NCI-H2196 treated with DMSO at 0.1 percent for 48 hours (cell line): ENCODE measurements at regions not wholly inside any gene's neighbourhood (a gene's known extent, or its start where the extent isn't known, plus 50 kb on each side); places are given as distances from the start of the nearest gene placed in this dataset.

ENCODE experiments used
- DNase-seq: peaks from one replicate; lab custom pipeline; 2025; ENCODE audit not compliant: unreplicated experiment; lab: John Stamatoyannopoulos, UW

DNA sequence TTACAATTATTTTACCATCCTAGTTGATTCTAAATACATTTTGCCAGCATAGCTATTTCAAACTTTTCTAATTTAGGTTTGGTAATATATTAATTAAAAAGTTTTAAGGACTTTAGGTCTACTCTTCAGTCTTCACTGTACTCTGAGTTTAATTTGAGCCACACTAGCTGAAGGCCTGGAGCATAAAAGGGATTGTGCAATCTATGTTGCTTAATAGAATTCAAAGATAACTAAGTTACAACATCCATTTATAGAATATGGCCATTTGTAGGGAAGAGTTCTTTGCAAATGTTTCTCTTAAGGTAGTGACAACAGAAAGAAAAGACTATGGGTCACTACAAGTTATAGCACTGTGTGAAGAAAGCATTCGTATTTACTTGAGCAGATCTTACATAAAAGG is 702.2 kb upstream of the NRXN1 start:
- no peak for DNase-seq

DNA sequence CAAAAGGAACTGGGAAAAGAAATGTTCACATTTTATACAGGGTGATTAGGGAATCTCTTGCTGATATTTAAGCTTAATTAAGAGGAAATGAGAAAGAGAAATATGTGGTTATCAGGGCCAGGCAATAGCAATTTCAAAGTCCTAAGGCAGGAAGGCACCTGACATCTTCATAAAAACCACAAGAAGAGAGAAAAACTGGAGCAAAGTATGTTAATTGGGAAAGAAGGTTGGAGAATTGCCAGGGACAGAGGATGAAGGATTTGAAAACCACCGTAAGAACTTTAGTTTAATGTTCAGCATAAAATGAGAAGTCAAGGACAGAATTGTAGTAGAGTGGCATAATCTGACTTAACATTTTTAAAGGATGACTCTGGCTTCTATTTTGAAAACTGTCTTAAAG is 691.8 kb upstream of the NRXN1 start:
- no peak for DNase-seq

DNA sequence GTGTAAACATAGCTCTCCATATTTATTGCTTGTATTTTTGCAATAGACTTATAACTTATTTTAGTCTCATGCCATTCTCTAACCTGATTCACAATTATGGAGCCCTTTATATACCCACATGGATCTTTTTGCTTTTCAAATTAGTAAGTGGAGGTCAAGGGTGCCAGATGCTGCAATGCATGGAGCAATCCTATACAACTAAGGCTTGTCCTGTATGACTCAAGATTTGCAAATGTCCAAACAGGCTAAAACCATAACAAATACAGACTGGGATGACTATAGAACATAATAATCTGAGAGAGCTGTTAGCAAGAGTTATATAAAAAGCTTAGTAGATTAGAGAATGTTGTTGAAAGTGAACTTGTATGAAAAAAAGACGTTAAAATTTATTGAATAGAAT is 690.4 kb upstream of the NRXN1 start:
- no peak for DNase-seq

DNA sequence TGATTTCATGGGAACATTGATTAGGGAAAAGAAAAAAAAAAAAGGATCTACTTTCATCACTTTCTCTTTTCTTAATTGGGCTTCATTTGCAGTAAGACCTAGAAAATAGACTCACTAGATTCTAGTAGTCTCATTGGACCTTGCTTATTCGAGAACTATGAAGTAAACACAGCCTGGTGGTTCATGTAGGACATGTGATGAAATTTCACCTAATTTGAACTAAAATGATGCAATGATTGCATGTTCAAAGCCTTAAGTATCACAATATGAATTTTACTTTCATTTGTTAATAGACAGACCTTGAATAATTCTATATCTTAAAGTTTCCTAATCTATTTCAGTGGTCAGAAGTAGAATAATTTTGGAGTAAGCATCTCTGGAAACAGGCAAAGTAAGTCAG is 688.9 kb upstream of the NRXN1 start:
- no peak for DNase-seq

DNA sequence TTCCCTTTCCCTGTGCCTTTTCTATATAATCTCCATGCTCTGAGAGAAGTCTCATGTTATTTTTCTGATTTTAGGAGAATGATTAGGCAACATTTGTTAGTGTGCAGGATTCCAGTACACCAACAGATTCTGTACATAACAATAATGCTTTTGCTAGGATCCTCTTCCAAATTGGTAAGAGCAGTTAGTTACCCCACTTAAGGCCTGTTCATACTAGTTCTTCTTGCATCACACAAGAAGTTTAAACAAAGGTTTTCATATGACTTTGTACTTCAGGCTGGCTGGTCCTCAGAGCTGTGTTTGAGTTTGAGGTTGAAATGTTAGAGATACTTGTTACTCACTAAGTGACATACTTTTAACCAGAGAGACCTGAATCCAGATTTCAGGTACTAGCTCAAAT is 686.9 kb upstream of the NRXN1 start:
- DNase-seq: no peak

DNA sequence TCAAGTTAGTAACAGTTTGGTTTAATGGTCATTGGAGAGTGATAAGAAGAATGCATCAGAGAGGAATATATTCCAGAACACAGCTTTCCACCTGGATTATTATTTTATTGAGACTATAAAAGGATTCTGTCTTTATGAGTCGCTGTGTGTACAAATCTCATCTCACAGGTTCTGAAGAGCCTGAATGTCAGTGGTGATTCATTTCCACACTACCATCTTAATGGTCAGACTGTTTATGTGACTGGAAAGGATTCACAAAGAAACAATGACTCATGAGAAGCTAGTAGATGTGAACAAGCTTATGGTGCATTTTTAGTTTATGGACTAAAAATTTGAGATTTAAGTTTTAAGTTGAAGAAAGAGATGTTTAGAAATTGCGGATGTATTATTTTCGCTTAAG is 685.4 kb upstream of the NRXN1 start:
- no peak for DNase-seq

DNA sequence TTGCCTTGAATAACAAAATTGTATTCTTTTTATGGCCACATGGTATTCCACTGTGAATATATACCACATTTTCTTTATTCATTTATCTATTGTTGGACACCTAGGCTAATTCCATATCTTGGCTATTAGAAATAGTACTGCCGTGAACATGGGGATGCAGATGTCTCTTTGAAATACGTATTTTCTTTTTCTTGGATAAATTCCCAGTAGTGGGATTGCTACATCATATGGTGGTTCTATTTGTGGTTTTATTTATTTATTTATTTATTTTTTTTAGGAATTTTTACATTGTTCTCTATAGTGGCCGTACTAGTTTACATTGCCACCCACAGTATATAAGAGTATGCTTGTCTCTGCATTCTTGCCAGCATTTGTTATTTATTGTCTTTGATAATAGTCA is 679.8 kb upstream of the NRXN1 start:
- no peak for DNase-seq

DNA sequence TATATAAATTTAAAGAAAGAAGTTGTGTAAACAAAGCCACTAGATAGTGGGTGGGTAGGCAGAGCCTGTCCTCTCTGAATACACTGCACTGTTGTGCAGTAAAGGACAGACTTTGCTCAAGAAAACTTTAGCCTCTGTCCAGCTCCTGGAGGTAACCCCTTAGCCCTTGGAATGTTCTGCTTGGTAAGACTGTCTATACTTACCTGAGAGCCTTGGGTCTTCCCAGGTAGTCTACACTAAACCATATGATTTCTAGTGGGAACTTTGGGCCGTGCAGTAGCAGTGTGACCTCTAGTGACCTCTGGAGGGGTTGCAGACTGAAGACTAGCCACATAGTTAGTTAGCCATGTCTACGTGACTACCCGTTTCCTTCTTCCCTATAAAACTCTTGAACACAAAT is 678.3 kb upstream of the NRXN1 start:
- DNase-seq: no peak

DNA sequence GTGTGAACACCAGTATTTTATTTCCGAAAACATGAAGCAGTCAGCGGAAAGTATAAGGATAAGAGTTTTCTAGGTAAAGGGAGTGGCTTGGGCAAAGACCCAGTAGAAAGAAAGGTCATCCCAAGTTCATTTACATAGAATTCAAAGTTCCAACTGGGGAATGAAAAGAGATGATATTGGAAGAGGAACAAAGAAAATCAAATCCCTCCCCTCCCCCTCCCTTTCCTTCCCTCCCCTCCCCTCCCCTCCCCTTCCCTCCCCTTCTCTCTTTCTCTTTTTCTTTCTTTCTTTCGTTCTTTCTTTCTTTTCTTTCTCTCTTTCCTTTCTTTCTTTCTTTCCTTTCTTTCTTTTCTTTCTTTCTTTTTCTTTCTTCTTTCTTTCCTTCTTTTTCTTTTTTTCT is 675.7 kb upstream of the NRXN1 start:
- no peak for DNase-seq

DNA sequence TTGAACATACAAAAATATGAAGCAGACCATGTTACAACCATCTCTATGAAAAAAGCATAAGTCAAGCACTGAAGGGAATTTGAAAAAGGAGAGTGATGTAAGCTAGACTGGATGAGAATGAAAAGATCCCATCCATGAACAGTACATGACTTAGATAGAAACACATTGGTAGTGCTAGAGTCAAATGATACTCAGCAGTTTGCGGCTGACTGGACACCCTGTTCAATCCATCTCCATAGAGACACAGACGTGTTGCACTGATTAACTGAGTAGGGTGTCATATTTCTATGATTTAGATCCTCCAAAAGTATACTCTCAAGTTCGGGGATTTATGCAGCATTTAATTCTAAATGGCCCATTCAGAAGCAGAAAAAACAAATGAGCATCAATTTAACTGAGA is 674.3 kb upstream of the NRXN1 start:
- no peak for DNase-seq

DNA sequence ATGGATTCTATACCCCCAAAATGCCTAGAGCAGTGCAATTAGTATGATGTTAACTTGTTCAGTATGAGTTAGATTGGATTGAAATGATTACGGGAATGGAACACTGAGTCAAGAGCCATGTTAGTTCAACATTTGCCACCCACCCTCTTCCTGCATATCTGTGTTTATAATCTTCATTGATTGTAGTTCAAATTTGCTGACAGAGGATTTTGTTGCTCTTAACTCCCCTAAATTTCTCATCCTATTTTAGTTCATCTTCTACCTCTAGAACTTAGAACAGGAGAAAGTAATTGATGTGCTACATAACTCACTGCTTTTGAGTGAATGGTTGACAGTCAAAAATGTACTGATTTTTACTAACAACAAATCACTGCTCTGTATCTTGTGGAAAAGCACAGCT is 673.5 kb upstream of the NRXN1 start:
- DNase-seq: no peak

DNA sequence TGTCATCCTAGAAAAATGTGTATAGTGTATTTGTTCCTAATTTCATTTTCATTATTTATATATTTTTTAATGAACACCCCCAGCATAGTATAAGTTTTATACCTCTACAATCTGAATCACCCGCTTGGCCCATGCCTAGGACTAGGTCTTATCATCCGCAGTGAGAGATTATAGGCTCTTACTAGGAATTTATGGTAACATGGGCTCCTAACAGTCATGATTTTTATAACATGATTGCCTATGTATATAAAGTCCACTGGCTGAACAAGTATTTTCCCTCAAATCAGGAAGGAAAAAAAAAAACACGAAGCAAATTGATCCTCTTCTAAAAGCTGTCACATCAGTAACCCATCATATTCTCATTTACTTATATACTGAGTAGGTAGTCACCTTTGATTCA is 666.1 kb upstream of the NRXN1 start:
- DNase-seq: no peak

DNA sequence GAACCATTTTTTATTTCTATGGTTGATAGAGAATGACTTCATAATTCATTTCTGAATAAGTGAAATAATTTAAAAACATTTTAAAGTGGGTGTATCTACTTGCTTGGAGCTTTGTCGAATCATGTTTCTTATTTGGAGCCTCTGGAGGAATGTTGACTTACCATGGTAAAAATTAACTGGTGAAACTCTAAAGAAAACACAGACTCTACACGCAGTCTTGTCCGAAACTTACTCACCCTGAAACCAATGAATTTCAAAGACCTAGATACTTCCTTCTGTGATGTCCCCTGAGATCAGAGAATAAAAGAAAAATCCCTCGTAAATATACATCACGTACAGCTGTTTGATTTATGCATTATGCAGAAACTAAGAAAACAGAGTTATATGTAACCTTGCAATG is 665.2 kb upstream of the NRXN1 start:
- no peak for DNase-seq

DNA sequence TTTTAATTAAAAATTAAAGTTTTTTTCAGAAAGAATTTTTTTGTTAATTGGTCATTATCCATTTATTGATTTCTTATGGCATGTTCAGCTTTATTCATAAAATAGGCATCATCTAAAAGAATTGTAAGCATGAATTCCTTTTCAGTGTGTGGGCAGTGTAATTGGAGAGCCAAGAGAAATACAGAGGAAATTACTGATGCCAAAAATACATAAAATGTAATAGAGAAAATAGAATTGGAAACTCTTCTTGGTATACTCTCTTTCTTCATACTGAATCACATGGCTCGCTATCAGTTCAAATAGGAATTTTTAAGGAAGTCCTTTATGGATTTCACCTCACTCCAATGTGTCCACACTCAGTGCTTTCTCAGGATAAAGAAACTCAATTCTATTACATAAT is 663.6 kb upstream of the NRXN1 start:
- DNase-seq: no peak

DNA sequence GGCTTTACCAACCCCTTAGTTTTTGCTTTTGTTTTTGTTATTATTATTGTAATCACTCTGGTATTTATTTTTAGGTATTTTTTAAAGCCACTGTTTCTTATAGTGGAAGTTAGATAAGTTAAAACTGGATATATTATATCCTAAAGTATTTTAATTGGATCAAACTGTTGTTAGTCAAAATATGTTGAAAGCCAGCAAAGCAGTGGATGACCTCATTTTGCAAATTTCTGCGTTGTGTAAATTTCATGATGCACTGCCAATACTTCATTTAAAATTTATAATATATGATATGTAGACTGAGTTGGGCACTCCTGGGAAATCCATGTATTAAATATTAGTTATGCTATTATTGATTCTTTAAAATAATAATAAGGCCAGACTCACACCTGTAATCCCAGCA is 661.7 kb upstream of the NRXN1 start:
- DNase-seq: no peak

DNA sequence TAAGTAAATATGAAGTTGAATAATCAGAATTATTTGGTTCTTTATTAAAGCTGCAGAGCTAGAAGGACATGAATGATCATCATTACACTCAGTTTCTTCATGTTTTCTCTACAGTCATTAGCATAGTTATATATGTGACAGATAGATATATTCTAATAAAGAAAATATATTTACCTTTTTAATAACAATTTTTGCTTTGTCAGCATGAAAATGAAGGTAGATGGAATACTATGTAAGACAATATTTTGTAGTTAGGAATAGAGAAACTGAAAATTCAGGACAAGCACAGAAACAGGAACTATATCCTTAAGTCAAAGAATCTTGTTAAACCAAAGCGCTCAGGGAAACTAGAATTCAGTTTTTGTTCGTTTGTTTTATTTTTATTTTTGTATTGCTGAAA is 649.9 kb upstream of the NRXN1 start:
- no peak for DNase-seq

DNA sequence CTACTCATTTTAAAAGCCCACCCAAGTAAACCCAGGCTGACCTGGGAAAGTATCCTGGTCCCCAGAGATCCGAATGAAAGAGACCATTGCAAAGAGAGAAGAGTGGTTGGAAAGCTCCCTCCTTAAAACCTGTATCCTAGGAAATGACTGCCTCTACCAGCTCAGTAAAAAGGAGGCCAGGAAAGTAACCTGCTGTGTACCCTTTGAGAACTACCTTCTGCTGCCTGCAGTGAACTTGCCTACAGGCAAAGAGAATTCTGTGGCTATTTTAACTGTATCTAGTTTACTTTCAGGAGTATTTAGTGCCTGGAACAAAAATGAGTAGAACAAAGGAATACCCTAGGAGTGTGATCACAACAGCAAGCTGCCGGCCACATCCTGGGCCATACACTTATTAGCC is 641.7 kb upstream of the NRXN1 start:
- no peak for DNase-seq

DNA sequence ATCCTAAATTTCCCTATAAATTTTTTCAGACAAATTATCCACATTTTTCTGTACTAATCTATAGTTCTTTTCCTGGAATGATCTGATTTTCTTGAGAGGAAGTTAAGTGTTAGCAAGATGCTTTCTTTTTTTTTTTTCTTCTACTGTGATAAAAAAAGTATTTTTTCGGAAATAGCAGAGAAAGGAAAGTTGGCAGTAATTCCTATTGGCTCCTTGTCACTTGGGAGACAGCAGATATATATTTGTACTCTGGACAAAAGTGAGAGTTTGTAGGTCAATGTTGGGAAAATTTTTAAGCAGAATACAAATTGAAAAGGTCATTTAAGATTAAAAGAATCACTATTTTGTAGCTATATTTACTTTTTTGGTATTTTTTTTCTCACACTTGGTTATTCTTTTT is 635.7 kb upstream of the NRXN1 start:
- no peak for DNase-seq

DNA sequence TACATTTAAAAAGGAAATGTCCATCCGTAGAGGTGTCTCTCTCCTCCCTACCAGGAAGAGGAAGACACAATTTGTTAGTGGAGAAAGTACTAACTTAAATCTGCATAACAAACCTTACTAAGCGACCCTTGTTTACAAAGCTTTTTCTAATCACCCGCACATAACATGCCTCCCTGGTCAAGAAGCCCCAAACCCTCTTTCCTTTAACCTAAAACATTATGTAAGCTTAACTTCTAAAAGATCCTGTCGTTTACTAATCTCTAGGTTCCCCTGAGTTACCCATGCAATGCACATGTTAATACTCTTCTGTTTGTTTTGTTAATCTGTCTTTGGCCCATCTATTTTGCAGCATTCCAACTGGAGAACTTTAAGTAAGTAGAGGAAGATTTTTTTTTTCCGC is 630.3 kb upstream of the NRXN1 start:
- no peak for DNase-seq

DNA sequence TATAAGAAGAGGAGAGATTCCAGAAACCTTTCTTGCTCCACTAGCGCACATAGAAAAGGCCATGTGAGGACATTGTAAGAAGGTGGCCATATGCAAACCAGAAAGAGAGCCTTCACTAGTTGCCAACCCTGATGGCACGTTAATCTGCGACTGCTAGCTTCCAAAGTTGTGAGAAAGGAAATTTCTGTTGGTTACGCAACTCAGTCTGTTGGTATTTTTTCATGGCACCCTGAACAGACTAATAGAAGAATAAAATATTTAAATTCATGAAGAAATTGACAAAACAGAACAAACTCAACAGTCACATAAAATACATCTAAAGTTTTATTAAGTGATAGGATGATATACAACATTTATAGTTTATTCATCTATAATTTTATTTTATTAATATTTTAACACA is 625.9 kb upstream of the NRXN1 start:
- no peak for DNase-seq

DNA sequence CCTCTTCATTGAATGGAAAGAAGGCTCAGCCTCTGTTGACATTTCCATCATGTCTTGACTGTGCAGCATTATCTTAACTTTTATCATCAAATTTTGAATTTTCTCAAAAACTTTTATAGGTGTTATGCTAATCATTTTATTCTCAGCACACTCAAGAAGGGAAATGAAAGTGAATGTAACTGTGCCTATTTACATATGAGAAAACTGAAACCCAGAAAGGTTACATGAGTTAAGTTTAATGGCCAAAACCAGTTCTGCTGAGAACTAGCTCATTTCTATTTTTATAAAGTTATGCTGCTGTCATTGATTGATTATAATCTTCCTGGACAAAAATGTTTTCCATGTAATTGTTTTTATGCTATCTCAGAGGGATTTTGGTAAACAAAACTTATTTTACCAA is 618.8 kb upstream of the NRXN1 start:
- no peak for DNase-seq

DNA sequence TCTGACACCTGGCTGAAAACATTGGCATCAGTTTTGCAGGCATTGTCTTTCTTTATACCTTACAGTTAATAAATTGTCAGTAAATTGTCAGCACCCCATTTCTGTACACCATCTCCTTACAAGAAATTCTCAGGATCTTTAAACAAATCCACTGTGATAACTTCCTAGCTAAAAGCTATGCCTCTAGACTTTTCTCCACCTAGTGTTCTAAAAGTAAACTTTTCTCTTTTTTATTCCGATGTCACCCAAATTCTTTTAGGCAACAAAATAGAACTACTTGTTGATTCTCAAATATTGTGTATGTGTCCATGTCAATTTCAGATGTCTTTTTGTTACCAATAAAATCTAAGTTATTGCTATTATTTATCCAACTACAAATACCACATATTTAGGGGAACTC is 617.4 kb upstream of the NRXN1 start:
- DNase-seq: no peak

DNA sequence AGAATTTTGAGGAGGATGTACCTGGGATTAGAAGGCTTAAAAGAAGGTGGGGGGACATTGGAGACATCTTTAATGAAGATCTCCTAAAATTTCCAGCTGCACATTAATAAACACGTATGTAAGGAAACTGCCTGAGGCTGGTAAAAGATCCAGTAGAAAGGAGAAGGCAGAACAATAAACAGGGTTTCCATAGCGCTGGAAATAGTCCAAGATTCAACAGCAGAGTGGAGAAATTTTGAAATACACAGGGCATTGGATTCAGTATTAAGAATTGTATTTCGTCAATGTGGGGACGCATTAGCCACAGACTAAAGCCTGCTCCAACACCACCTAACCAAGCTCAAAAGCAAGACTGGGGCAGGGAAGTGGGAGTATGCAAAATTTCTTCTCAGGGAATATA is 606.9 kb upstream of the NRXN1 start:
- DNase-seq: no peak

DNA sequence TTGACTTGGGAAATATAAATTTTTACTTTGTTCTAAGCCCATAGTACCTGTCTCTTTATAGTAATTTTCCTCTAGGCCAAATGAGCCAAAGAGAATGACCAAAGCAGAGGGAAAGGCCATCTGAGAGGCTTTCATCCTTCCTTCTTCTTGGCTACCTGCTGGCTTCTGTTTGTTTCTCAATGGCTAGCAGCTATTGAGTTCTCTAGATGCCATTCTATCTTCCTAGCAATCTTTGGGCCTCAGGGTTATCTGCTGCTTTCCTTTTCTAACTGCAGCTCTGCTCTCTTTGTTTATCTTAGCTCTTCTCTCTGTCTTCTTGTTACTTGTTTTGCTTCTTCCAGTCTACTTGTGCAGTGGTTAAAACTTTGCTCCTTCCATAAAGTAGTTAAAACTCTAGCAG is 601.1 kb upstream of the NRXN1 start:
- no peak for DNase-seq
